ENCODE measurements at regions not wholly inside any gene's neighbourhood (a gene's known extent, or its start where the extent isn't known, plus 50 kb on each side); places are given as distances from the start of the nearest gene placed in this dataset.
"Not testable (repeated sequence)": the region's sequence is repeated elsewhere in the genome, so short reads cannot be mapped to it uniquely, and the experiment has no call there.

DNA sequence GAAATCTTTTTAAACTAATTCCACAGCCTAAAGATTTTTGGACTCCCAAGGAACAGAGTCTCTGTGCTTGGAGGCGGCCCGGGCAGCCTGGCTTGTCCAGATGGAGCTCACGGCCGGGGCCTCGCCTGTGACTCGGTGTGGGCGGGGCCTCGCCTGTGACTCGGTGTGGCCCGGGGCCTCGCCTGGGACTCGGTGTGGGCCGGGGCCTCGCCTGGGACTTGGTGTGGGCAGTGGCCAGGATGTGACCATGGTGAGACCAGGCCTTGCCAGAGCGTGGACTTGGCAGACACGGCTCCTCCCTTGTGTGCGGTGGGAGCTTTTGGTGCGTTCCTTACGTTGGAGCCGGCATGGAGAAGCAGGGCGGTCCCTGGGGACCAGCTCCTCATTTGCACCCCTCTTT lies 92.3 kb downstream of the METRNL start:
- Histone ChIP-seq H3K9me3 (ENCODE audit: control extremely low read depth in 1 of 5, control insufficient read depth in 4 of 5, insufficient read depth in 2 of 5, low read depth in 1 of 5, low read length in 4 of 5) (peaks cover 0 to 5% (median 2%) of the 10 kb centered on the region in 5 experiments), H3K27me3 (replicated peaks in 2 of 5; ENCODE audit: control insufficient read depth in 4 of 5, insufficient read depth in 5 of 5, low read length in 4 of 5) (no peaks in the 10 kb centered on the region), H3K4me1 (ENCODE audit: control extremely low read depth in 1 of 4, control insufficient read depth in 4 of 4, insufficient read depth in 4 of 4, low read length in 3 of 4) (no peaks in the 10 kb centered on the region), H3K36me3 (ENCODE audit: control insufficient read depth in 4 of 4, insufficient read depth in 4 of 4, low read length in 3 of 4) (no peaks in the 10 kb centered on the region), H3K4me3 (ENCODE audit: control insufficient read depth in 1 of 7, extremely low read depth in 1 of 7, insufficient read depth in 4 of 7, low read depth in 2 of 7, low read length in 6 of 7) (no peak overlapping the region), H3K27ac (ENCODE audit: insufficient read depth in 1 of 2, low read depth in 1 of 2, low read length in 2 of 2, poor library complexity in 1 of 2, severe bottlenecking in 2 of 2) (no peak overlapping the region)
- ChIA-PET CTCF (interaction anchor here (1.1 kb wide), 1 partner anchor 17 kb away, joined by 3 read pairs; no protein-coding TSS in a partner anchor), POLR2A (no interaction called here)
- no peak for DNase-seq
- WGBS (ENCODE audit: insufficient coverage) = 96% methylated on average over 19 of the region's 21 CpGs

DNA sequence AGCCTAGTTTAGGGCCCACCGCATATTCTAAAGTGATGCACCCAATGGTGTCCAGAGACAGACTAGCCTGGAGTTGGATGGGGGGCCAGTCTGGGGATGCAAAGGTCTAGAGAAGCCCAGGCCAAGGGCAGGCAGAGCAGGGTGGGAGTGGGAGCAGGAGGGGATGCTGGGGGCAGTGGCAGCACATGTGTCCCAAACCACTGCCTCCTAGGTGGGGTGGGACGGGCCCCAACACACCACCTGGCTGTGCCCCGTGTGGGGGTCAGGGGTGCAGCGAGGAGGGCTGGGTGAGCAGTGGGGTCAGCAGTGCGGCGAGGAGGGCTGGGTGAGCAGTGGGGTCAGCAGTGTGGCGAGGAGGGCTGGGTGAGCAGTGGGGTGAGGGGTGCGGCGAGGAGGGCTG lies 92.7 kb downstream of the METRNL start:
- H3K36me3 ChIP-seq (ENCODE audit: control insufficient read depth in 4 of 4, insufficient read depth in 4 of 4, low read length in 3 of 4); DNase-seq; POLR2A ChIA-PET; H3K9me3 ChIP-seq (ENCODE audit: control extremely low read depth in 1 of 5, control insufficient read depth in 4 of 5, insufficient read depth in 2 of 5, low read depth in 1 of 5, low read length in 4 of 5); H3K4me1 ChIP-seq (ENCODE audit: control extremely low read depth in 1 of 4, control insufficient read depth in 4 of 4, insufficient read depth in 4 of 4, low read length in 3 of 4); CTCF ChIA-PET; H3K27ac ChIP-seq (ENCODE audit: insufficient read depth in 1 of 2, low read depth in 1 of 2, low read length in 2 of 2, poor library complexity in 1 of 2, severe bottlenecking in 2 of 2); H3K4me3 ChIP-seq (ENCODE audit: control insufficient read depth in 1 of 7, extremely low read depth in 1 of 7, insufficient read depth in 4 of 7, low read depth in 2 of 7, low read length in 6 of 7); H3K27me3 ChIP-seq (replicated peaks in 2 of 5; ENCODE audit: control insufficient read depth in 4 of 5, insufficient read depth in 5 of 5, low read length in 4 of 5): not testable (repeated sequence)
- WGBS (ENCODE audit: insufficient coverage) = 98% methylated on average over 7 of the region's 9 CpGs

DNA sequence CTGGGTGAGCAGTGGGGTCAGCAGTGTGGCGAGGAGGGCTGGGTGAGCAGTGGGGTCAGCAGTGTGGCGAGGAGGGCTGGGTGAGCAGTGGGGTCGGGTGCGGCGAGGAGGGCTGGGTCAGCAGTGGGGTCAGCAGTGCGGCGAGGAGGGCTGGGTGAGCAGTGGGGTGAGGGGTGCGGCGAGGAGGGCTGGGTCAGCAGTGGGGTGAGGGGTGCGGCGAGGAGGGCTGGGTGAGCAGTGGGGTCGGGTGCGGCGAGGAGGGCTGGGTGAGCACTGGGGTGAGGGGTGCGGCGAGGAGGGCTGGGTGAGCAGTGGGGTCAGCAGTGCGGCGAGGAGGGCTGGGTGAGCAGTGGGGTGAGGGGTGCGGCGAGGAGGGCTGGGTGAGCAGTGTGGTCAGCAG lies 93.2 kb downstream of the METRNL start:
- WGBS (ENCODE audit: insufficient coverage) = 97% methylated on average over 7 of the region's 20 CpGs
- H3K9me3 ChIP-seq (ENCODE audit: control extremely low read depth in 1 of 5, control insufficient read depth in 4 of 5, insufficient read depth in 2 of 5, low read depth in 1 of 5, low read length in 4 of 5); H3K4me1 ChIP-seq (ENCODE audit: control extremely low read depth in 1 of 4, control insufficient read depth in 4 of 4, insufficient read depth in 4 of 4, low read length in 3 of 4); H3K27ac ChIP-seq (ENCODE audit: insufficient read depth in 1 of 2, low read depth in 1 of 2, low read length in 2 of 2, poor library complexity in 1 of 2, severe bottlenecking in 2 of 2); H3K36me3 ChIP-seq (ENCODE audit: control insufficient read depth in 4 of 4, insufficient read depth in 4 of 4, low read length in 3 of 4); H3K27me3 ChIP-seq (replicated peaks in 2 of 5; ENCODE audit: control insufficient read depth in 4 of 5, insufficient read depth in 5 of 5, low read length in 4 of 5); CTCF ChIA-PET; H3K4me3 ChIP-seq (ENCODE audit: control insufficient read depth in 1 of 7, extremely low read depth in 1 of 7, insufficient read depth in 4 of 7, low read depth in 2 of 7, low read length in 6 of 7); POLR2A ChIA-PET; DNase-seq: not testable (repeated sequence)

DNA sequence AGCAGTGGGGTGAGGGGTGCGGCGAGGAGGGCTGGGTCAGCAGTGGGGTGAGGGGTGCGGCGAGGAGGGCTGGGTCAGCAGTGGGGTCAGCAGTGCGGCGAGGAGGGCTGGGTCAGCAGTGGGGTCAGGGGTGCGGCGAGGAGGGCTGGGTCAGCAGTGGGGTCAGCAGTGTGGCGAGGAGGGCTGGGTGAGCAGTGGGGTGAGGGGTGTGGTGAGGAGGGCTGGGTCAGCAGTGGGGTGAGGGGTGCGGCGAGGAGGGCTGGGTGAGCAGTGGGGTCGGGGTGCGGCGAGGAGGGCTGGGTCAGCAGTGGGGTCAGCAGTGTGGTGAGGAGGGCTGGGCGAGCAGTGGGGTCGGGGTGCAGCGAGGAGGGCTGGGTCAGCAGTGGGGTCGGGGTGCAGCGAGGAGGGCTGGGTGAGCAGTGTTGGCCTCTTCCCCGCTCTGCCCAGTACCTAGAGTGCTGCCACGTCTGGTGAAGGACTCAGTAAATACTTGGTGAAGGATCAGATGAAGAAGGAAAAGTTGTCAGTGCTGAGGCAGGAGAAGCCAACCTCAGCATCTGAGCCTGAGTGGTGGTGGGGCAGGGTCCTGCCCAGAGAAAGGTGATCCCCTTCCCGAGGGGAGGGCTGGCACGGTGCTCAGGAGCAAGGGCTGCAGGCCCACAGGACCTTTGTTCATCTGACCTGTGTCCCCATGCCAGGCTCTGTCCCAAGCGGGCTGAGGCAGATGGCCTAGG lies 93.9 kb downstream of the METRNL start:
- CTCF ChIA-PET = not testable (repeated sequence)

DNA sequence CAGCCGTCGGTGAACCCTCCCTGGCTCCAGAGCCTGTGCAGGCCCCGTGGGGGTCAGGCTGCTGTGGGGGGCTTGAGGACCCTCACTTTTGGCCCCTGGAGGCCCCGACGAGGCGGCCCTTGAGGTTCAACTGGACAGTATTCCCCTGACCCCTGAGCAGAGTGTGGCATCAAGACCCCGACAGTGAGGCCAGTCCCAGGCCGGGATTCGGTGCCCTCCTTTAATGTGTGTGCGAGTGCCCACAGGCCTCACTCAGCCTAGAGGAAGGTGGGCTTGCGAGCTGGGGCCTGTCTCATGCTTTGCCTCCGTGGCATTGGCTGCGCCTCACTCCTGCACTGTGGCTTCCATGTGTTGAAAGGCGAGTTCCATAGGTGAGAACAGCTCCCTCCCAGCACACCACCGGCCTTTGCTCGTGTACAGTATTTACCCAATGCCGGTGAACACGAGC lies 94.5 kb downstream of the METRNL start:
- H3K36me3 ChIP-seq (ENCODE audit: control insufficient read depth in 4 of 4, insufficient read depth in 4 of 4, low read length in 3 of 4) = no peaks in the 10 kb centered on the region
- POLR2A ChIA-PET = no interaction called here
- CTCF ChIA-PET = no interaction called here
- no peak overlapping the region for H3K4me3 ChIP-seq (ENCODE audit: control insufficient read depth in 1 of 7, extremely low read depth in 1 of 7, insufficient read depth in 4 of 7, low read depth in 2 of 7, low read length in 6 of 7)
- H3K4me1 ChIP-seq (ENCODE audit: control extremely low read depth in 1 of 4, control insufficient read depth in 4 of 4, insufficient read depth in 4 of 4, low read length in 3 of 4) = no peaks in the 10 kb centered on the region
- no peak for DNase-seq
- no peak overlapping the region for H3K27ac ChIP-seq (ENCODE audit: insufficient read depth in 1 of 2, low read depth in 1 of 2, low read length in 2 of 2, poor library complexity in 1 of 2, severe bottlenecking in 2 of 2)
- 95% methylated on average over 18 of the region's 18 CpGs for WGBS (ENCODE audit: insufficient coverage)
- H3K27me3 ChIP-seq (replicated peaks in 2 of 5; ENCODE audit: control insufficient read depth in 4 of 5, insufficient read depth in 5 of 5, low read length in 4 of 5) = no peaks in the 10 kb centered on the region
- H3K9me3 ChIP-seq (ENCODE audit: control extremely low read depth in 1 of 5, control insufficient read depth in 4 of 5, insufficient read depth in 2 of 5, low read depth in 1 of 5, low read length in 4 of 5) = no peaks in the 10 kb centered on the region

More for the DNA sequence above, 93.9 kb downstream of the METRNL start:
- H3K9me3 ChIP-seq (ENCODE audit: control extremely low read depth in 1 of 5, control insufficient read depth in 4 of 5, insufficient read depth in 2 of 5, low read depth in 1 of 5, low read length in 4 of 5); H3K4me1 ChIP-seq (ENCODE audit: control extremely low read depth in 1 of 4, control insufficient read depth in 4 of 4, insufficient read depth in 4 of 4, low read length in 3 of 4); H3K27ac ChIP-seq (ENCODE audit: insufficient read depth in 1 of 2, low read depth in 1 of 2, low read length in 2 of 2, poor library complexity in 1 of 2, severe bottlenecking in 2 of 2); H3K36me3 ChIP-seq (ENCODE audit: control insufficient read depth in 4 of 4, insufficient read depth in 4 of 4, low read length in 3 of 4); POLR2A ChIA-PET; H3K27me3 ChIP-seq (replicated peaks in 2 of 5; ENCODE audit: control insufficient read depth in 4 of 5, insufficient read depth in 5 of 5, low read length in 4 of 5); DNase-seq; H3K4me3 ChIP-seq (ENCODE audit: control insufficient read depth in 1 of 7, extremely low read depth in 1 of 7, insufficient read depth in 4 of 7, low read depth in 2 of 7, low read length in 6 of 7): not testable (repeated sequence)
- 94% methylated on average over 10 of the region's 24 CpGs for WGBS (ENCODE audit: insufficient coverage)

DNA sequence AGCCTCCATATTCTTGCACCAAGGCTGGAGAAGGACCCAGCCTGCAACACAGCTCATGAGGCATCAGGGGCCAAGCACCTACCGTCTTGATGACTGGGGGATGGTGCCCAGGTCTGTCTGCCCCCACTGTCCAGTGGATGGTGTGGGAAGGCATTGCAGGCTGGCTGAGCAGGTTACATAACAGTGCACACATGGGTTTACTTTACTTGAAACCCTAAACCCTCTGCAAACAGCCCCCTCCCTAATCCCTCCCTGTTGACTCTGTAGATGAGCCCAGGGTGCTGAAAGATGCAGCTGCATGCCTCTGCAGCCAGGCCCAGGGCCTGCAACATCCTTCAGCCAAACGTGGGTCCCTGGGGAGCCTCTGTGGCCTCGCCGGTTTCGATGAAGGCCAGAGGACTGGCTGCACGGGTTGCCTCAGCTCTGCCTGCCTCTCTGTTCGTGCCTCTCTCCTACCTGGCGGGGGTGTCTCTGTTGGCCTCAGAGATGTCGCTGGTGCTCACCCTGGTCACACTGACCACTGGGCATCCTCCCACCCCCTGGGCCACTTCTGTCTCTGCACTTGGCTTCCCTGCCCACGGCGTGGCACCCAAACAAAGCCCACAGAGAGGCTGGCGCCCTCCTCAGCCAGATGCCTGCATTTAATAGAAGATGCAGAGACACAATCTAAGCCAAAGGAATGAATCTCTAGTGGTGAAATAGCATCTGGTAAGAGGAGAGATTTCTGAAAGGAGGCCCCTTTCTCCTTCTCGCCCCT lies 95.1 kb downstream of the METRNL start:
- no peaks in the 10 kb centered on the region for H3K4me1 ChIP-seq (ENCODE audit: control extremely low read depth in 1 of 4, control insufficient read depth in 4 of 4, insufficient read depth in 4 of 4, low read length in 3 of 4)
- POLR2A ChIA-PET = no interaction called here
- no peaks in the 10 kb centered on the region for H3K9me3 ChIP-seq (ENCODE audit: control extremely low read depth in 1 of 5, control insufficient read depth in 4 of 5, insufficient read depth in 2 of 5, low read depth in 1 of 5, low read length in 4 of 5)
- CTCF ChIA-PET = no interaction called here
- H3K4me3 ChIP-seq (ENCODE audit: control insufficient read depth in 1 of 7, extremely low read depth in 1 of 7, insufficient read depth in 4 of 7, low read depth in 2 of 7, low read length in 6 of 7) = no peak overlapping the region
- WGBS (ENCODE audit: insufficient coverage) = 92% methylated on average over 13 of the region's 13 CpGs
- DNase-seq = no peak
- no peaks in the 10 kb centered on the region for H3K36me3 ChIP-seq (ENCODE audit: control insufficient read depth in 4 of 4, insufficient read depth in 4 of 4, low read length in 3 of 4)
- H3K27me3 ChIP-seq (replicated peaks in 2 of 5; ENCODE audit: control insufficient read depth in 4 of 5, insufficient read depth in 5 of 5, low read length in 4 of 5) = no peaks in the 10 kb centered on the region
- H3K27ac ChIP-seq (ENCODE audit: insufficient read depth in 1 of 2, low read depth in 1 of 2, low read length in 2 of 2, poor library complexity in 1 of 2, severe bottlenecking in 2 of 2) = no peak overlapping the region

DNA sequence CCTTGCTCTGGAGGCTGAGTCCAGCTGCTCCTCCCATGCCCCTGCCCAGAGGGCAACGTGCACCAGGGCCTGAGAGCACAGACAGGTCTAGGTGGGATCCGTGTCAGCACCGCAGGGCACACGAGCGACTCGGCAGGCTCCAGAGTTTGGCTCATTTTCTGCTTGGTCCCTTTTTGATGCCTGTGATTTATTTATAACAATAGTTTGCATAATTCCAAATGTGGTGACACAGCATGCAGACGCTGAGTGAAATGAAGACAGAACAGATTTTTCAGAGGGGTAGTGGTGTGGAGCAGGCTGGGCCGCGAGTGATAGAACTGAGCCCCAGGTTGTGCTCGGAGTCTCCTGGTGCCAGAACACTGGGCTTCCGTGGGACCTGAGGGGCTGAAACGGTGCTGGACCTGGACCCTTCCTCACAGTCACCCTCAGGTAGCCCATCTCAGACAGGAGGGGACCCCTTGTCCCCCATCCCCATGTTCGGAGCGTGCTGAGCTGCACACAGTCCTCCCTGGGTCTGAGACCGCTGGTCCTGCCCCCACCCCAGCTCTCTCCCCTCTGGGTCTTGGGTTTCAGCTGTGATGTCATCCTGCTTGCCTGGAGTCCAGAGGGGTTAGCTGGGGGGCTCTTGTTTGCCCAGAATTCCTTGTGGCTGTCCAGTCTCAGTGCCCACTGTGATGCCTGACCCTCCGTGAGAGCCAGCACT lies 95.9 kb downstream of the METRNL start:
- Histone ChIP-seq H3K27ac (ENCODE audit: insufficient read depth in 1 of 2, low read depth in 1 of 2, low read length in 2 of 2, poor library complexity in 1 of 2, severe bottlenecking in 2 of 2) (no peak overlapping the region), H3K9me3 (ENCODE audit: control extremely low read depth in 1 of 5, control insufficient read depth in 4 of 5, insufficient read depth in 2 of 5, low read depth in 1 of 5, low read length in 4 of 5) (no peaks in the 10 kb centered on the region), H3K4me1 (ENCODE audit: control extremely low read depth in 1 of 4, control insufficient read depth in 4 of 4, insufficient read depth in 4 of 4, low read length in 3 of 4) (no peaks in the 10 kb centered on the region), H3K27me3 (replicated peaks in 2 of 5; ENCODE audit: control insufficient read depth in 4 of 5, insufficient read depth in 5 of 5, low read length in 4 of 5) (no peaks in the 10 kb centered on the region), H3K36me3 (ENCODE audit: control insufficient read depth in 4 of 4, insufficient read depth in 4 of 4, low read length in 3 of 4) (no peaks in the 10 kb centered on the region), H3K4me3 (ENCODE audit: control insufficient read depth in 1 of 7, extremely low read depth in 1 of 7, insufficient read depth in 4 of 7, low read depth in 2 of 7, low read length in 6 of 7) (no peak overlapping the region)
- no peak for DNase-seq
- ChIA-PET CTCF (interaction anchor here (0.8 kb wide), 1 partner anchor 26 kb away, joined by 3 read pairs; no protein-coding TSS in a partner anchor), POLR2A (interaction anchor here (0.6 kb wide), 1 partner anchor 22 kb away, joined by 3 read pairs; no protein-coding TSS in a partner anchor)
- WGBS (ENCODE audit: insufficient coverage) = 85% methylated on average over 11 of the region's 16 CpGs
